HS-5 (cell line): ENCODE measurements at regions not wholly inside any gene's neighbourhood (a gene's known extent, or its start where the extent isn't known, plus 50 kb on each side); places are given as distances from the start of the nearest gene placed in this dataset.

Experiments used
- DNase-seq: peaks from one replicate; pipeline ENCODE4 v3.0.0-alpha.2; 2012; ENCODE audit warnings: low read depth

- DNase-seq = no peak
These were observed 54.9 kb upstream of the C4orf54 start for GRCh38 chr4:99712530-99712929.

GRCh38 chr4:99712099-99712498, 54.5 kb upstream of the C4orf54 start:
- no peak for DNase-seq

- DNase-seq = no peak
These were observed 54.0 kb upstream of the C4orf54 start for GRCh38 chr4:99711657-99712056.

- peak; percentile 6 for DNase-seq
These were observed 53.2 kb upstream of the C4orf54 start for GRCh38 chr4:99710681-99711345.

GRCh38 chr4:99710020-99710419, 52.4 kb upstream of the C4orf54 start:
- no peak for DNase-seq

- no peak for DNase-seq
These were observed 50.9 kb upstream of the C4orf54 start for GRCh38 chr4:99708551-99708950.
